SJSA1 (cell line): ENCODE measurements at regions not wholly inside any gene's neighbourhood (a gene's known extent, or its start where the extent isn't known, plus 50 kb on each side); places are given as distances from the start of the nearest gene placed in this dataset.

Experiments used
- DNase-seq, 2 experiments: peaks; one replicate each; pipeline ENCODE4 v3.0.0-alpha.2; 2015 to 2020; ENCODE audit warnings: low spot score in 2 of 2, low read depth in 1 of 2
- H3K27ac ChIP-seq: fragments of 250-450 bp; sonication (Bioruptor Pico); 2 replicates; pipeline ENCODE4 v1.5.1; 2020; ENCODE audit warnings: mild to moderate bottlenecking, moderate library complexity
- H3K27me3 ChIP-seq: fragments of 250-450 bp; sonication (Bioruptor Pico); replicated peaks from 2 replicates; pipeline ENCODE4 v1.5.1; 2020; ENCODE audit warnings: mild to moderate bottlenecking, moderate library complexity
- H3K36me3 ChIP-seq: fragments of 250-450 bp; sonication (Bioruptor Pico); 2 replicates; pipeline ENCODE4 v1.5.1; 2020; ENCODE audit warnings: mild to moderate bottlenecking
- H3K4me1 ChIP-seq: fragments of 250-450 bp; sonication (Bioruptor Pico); replicated peaks from 2 replicates; pipeline ENCODE4 v1.6.1; 2021; ENCODE audit warnings: mild to moderate bottlenecking
- H3K4me3 ChIP-seq: fragments of 250-450 bp; sonication (Bioruptor Pico); 2 replicates; pipeline ENCODE4 v1.5.1; 2020; ENCODE audit warnings: mild to moderate bottlenecking
- H3K9me3 ChIP-seq: fragments of 250-450 bp; sonication (Bioruptor Pico); replicated peaks from 2 replicates; pipeline ENCODE4 v1.5.1; 2020; ENCODE audit warnings: mild to moderate bottlenecking

- H3K4me3 ChIP-seq: no peak overlapping the region
- no peak for DNase-seq
- no peaks in the 10 kb centered on the region for H3K4me1 ChIP-seq
- H3K9me3 ChIP-seq: no peaks in the 10 kb centered on the region
- no peaks in the 10 kb centered on the region for H3K27me3 ChIP-seq
- H3K36me3 ChIP-seq: no peaks in the 10 kb centered on the region
- no peak overlapping the region for H3K27ac ChIP-seq
Observed at GRCh38 chr3:74345701-74346100, 268.8 kb downstream of the CNTN3 start.

GRCh38 chr3:74344865-74345440 is 269.5 kb downstream of the CNTN3 start:
- no peak overlapping the region for H3K27ac ChIP-seq
- H3K27me3 ChIP-seq: no peaks in the 10 kb centered on the region
- no peak for DNase-seq
- no peaks in the 10 kb centered on the region for H3K4me1 ChIP-seq
- no peaks in the 10 kb centered on the region for H3K9me3 ChIP-seq
- no peaks in the 10 kb centered on the region for H3K36me3 ChIP-seq
- no peak overlapping the region for H3K4me3 ChIP-seq

DNA sequence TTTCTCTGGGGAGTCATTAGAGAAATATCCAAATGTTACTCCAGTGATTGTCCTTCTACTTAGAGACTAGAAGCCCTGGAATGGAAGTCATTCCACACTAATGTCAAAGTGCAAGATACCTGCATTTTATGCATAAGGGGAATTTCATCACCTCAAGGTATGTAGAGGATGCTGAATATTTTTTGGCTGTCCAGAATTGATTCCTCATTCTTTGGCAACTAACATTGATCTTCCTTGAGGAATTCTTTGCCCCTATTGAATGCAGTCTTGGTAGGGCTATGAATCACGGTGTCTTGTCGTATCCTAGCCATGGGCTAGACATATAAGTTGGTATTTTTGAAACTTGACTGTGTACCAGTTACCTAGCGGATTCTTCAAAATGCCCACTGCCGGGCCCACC is 271.1 kb downstream of the CNTN3 start:
- Histone ChIP-seq H3K27ac (no peak overlapping the region), H3K36me3 (no peaks in the 10 kb centered on the region), H3K9me3 (no peaks in the 10 kb centered on the region), H3K4me1 (no peaks in the 10 kb centered on the region), H3K4me3 (no peak overlapping the region), H3K27me3 (no peaks in the 10 kb centered on the region)
- no peak for DNase-seq

GRCh38 chr3:74338998-74339397 is 275.5 kb downstream of the CNTN3 start:
- H3K4me3 ChIP-seq: no peak overlapping the region
- no peaks in the 10 kb centered on the region for H3K4me1 ChIP-seq

DNA sequence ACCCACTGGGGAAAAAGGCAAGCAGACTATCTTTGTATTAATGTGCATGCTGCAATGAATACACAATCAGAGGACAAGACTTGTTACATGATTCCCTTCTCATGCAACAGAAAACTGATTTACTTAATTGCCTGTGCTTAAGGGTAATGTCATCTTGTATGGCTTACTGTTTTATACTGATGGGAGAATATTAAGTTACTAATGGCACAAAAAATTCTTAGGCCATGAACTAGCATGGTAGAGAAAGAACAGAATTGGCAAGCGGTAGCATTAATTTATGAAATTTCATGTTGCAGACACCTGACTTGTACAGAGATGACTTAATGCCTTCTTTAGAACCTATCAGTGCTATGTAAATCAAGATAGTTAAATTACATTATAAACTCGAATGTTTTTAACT is 282.3 kb downstream of the CNTN3 start:
- H3K27ac ChIP-seq: no peak overlapping the region
- no peak for DNase-seq
- H3K4me3 ChIP-seq: no peak overlapping the region
- H3K4me1 ChIP-seq: no peaks in the 10 kb centered on the region
- no peaks in the 10 kb centered on the region for H3K27me3 ChIP-seq
- no peaks in the 10 kb centered on the region for H3K36me3 ChIP-seq
- H3K9me3 ChIP-seq: no peaks in the 10 kb centered on the region; the same call in 1 of the 2 replicates

More at GRCh38 chr3:74338998-74339397, 275.5 kb downstream of the CNTN3 start:
- Histone ChIP-seq H3K36me3 (no peaks in the 10 kb centered on the region), H3K27ac (no peak overlapping the region), H3K27me3 (no peaks in the 10 kb centered on the region), H3K9me3 (no peaks in the 10 kb centered on the region; the same call in 1 of the 2 replicates)
- no peak for DNase-seq

DNA sequence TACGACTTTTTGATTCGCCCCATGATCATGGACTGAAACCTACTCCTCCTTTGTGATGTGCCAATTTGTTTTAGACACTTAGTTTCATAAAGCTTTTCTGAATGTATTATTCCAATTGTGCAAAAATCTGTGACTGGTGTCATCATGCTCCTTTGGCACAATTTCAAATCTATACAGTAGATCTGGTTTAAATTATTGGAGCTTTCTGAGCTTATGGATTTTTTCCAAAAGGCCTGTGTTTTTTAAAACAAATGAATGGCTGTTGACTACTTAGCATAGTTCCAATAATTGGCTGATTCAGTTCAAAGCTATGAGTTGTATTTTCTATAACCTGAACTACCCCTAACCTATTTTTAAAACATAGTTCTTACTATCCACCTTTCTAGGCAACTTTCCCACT is 282.7 kb downstream of the CNTN3 start:
- Histone ChIP-seq H3K4me3 (no peak overlapping the region), H3K27me3 (no peaks in the 10 kb centered on the region), H3K9me3 (no peaks in the 10 kb centered on the region; the same call in 1 of the 2 replicates), H3K36me3 (no peaks in the 10 kb centered on the region), H3K27ac (no peak overlapping the region), H3K4me1 (no peaks in the 10 kb centered on the region)
- DNase-seq: no peak

- no peaks in the 10 kb centered on the region for H3K27me3 ChIP-seq
- H3K4me1 ChIP-seq: no peaks in the 10 kb centered on the region
- no peak for DNase-seq
- no peaks in the 10 kb centered on the region for H3K36me3 ChIP-seq
- no peaks in the 10 kb centered on the region for H3K9me3 ChIP-seq
- H3K4me3 ChIP-seq: no peak overlapping the region
- no peak overlapping the region for H3K27ac ChIP-seq
Observed at GRCh38 chr3:74329096-74329495, 285.4 kb downstream of the CNTN3 start.

- no peak for DNase-seq
- H3K27ac ChIP-seq: no peak overlapping the region
- H3K9me3 ChIP-seq: no peaks in the 10 kb centered on the region
- H3K4me1 ChIP-seq: no peaks in the 10 kb centered on the region
- no peak overlapping the region for H3K4me3 ChIP-seq
- H3K27me3 ChIP-seq: no peaks in the 10 kb centered on the region
- H3K36me3 ChIP-seq: no peaks in the 10 kb centered on the region
Observed at GRCh38 chr3:74328435-74328834, 286.0 kb downstream of the CNTN3 start.

- Histone ChIP-seq H3K36me3 (no peaks in the 10 kb centered on the region), H3K27ac (no peak overlapping the region), H3K4me1 (no peaks in the 10 kb centered on the region), H3K9me3 (no peaks in the 10 kb centered on the region; the same call in 1 of the 2 replicates), H3K4me3 (no peak overlapping the region), H3K27me3 (no peaks in the 10 kb centered on the region)
- DNase-seq: no peak
Observed at GRCh38 chr3:74315291-74315690, 299.2 kb downstream of the CNTN3 start.

- H3K9me3 ChIP-seq: no peaks in the 10 kb centered on the region; the same call in 1 of the 2 replicates
- no peak for DNase-seq
- no peak overlapping the region for H3K27ac ChIP-seq
Observed at GRCh38 chr3:74314696-74315095, 299.8 kb downstream of the CNTN3 start.

GRCh38 chr3:74309716-74310115 is 304.7 kb downstream of the CNTN3 start:
- H3K36me3 ChIP-seq: no peaks in the 10 kb centered on the region
- no peak overlapping the region for H3K4me3 ChIP-seq
- no peak overlapping the region for H3K27ac ChIP-seq
- no peak for DNase-seq
- no peaks in the 10 kb centered on the region for H3K27me3 ChIP-seq
- H3K9me3 ChIP-seq: no peaks in the 10 kb centered on the region; the same call in 1 of the 2 replicates
- H3K4me1 ChIP-seq: no peaks in the 10 kb centered on the region

More at GRCh38 chr3:74314696-74315095, 299.8 kb downstream of the CNTN3 start:
- Histone ChIP-seq H3K4me3 (no peak overlapping the region), H3K4me1 (no peaks in the 10 kb centered on the region), H3K27me3 (no peaks in the 10 kb centered on the region), H3K36me3 (no peaks in the 10 kb centered on the region)

DNA sequence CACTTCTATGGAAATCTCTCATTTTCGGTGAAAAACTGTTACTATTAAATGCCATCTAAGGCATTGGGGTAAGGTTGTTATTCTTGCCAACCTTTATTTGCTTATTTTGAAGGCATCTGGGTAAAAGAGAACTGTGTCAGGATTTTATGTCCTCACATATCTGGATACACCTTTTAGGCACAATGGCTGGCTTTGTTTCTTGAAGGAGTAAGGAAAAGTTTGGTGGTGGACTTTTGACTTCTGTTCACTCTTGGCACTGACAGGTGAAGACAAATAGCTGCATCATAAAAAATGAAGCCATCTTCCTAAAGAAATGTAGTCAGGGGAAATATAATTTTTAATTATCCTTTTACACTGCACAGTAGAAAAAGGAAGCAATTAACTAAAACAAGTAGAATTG is 310.0 kb downstream of the CNTN3 start:
- H3K36me3 ChIP-seq: no peaks in the 10 kb centered on the region
- H3K4me1 ChIP-seq: no peaks in the 10 kb centered on the region
- no peaks in the 10 kb centered on the region for H3K9me3 ChIP-seq
- H3K27me3 ChIP-seq: no peaks in the 10 kb centered on the region
- H3K4me3 ChIP-seq: no peak overlapping the region
- H3K27ac ChIP-seq: no peak overlapping the region
- DNase-seq: no peak

DNA sequence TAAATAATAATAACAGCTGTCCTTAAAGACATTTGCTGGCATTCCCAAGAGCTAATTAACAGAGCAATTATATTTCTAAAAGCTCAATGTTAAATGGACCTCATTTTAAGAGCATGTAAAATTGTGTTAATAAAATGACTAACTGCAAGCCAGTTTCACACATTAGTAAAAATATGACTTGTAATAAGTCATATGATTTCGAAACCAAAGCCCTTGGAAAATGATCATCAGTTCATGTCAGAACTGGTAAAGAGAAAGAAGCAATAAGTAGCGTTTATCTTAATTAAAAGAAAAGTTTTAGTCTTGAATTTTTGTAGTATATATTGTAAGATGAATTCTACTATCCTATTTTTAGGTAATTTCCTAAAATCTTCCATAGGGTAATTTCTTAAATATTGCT is 310.7 kb downstream of the CNTN3 start:
- H3K27me3 ChIP-seq: no peaks in the 10 kb centered on the region
- H3K4me3 ChIP-seq: no peak overlapping the region

DNA sequence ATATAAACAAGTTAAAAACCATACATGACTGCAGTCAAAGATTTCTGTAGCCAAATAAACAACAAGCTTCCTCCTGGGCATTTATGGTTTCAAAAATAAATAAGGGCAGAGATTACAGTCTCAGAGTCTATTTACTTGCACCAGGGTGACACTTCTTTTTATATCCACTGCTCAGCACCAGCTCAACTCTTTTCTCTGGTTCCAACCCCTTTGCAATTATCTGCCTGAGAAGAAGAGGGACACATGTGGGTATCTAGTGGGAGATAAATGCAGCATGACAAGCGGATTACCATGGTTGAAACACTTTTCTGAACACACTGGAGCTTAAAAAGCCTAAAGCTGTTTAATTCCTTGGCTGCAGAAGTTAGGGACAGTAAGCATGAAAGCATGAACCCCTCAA is 311.5 kb downstream of the CNTN3 start:
- Histone ChIP-seq H3K27me3 (no peaks in the 10 kb centered on the region), H3K9me3 (no peaks in the 10 kb centered on the region), H3K4me3 (no peak overlapping the region), H3K36me3 (no peaks in the 10 kb centered on the region), H3K27ac (no peak overlapping the region), H3K4me1 (no peaks in the 10 kb centered on the region)
- DNase-seq: no peak

More for the DNA sequence above, 310.7 kb downstream of the CNTN3 start:
- DNase-seq: no peak
- Histone ChIP-seq H3K9me3 (no peaks in the 10 kb centered on the region), H3K27ac (no peak overlapping the region), H3K4me1 (no peaks in the 10 kb centered on the region), H3K36me3 (no peaks in the 10 kb centered on the region)

DNA sequence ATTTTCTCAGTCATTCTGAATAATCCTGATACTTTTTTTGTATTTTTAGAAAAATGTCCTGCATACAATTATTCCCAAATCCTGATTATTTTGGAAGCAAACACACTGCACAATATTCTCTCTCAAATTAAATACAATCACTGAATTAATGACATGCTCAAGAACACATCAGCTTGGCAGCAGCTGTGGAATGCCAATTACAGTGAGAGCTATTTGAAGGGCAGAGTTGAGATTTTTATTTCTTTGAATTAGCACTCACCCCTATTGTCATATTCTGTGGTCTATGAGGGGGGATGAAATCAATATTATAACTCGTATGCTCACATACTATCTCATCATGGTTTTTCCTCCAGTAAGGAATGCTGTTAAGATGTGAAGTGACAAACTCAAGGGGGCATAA is 312.2 kb downstream of the CNTN3 start:
- Histone ChIP-seq H3K4me3 (no peak overlapping the region), H3K9me3 (no peaks in the 10 kb centered on the region), H3K27me3 (no peaks in the 10 kb centered on the region), H3K27ac (no peak overlapping the region), H3K4me1 (no peaks in the 10 kb centered on the region), H3K36me3 (no peaks in the 10 kb centered on the region)
- DNase-seq: no peak
